LNCaP clone FGC (cell line): ENCODE measurements at regions not wholly inside any gene's neighbourhood (a gene's known extent, or its start where the extent isn't known, plus 50 kb on each side); places are given as distances from the start of the nearest gene placed in this dataset.

Experiments
- DNase-seq: peaks from one replicate; pipeline ENCODE4 v3.0.0-alpha.2; 2011; ENCODE audit warnings: low read depth
- H3K4me3 ChIP-seq: 2 replicates; pipeline ENCODE4 v1.5.1; 2011; ENCODE audit warnings: mild to moderate bottlenecking, low read depth, low read length, control low read depth
- CTCF ChIP-seq: IDR thresholded peaks from 2 replicates; pipeline ENCODE4 v1.5.1; 2012; ENCODE audit warnings: mild to moderate bottlenecking; ENCODE audit not compliant: control insufficient read depth, insufficient read depth; ENCODE audit errors: extremely low read depth

- TF ChIP-seq CTCF: no peak
- no peak overlapping the region for H3K4me3 ChIP-seq
- peak; percentile 72 for DNase-seq
Observed at GRCh38 chr7:124085179-124085578, 52.3 kb upstream of the TMEM229A start.

- no peak for DNase-seq
- no peak for TF ChIP-seq CTCF
- no peak overlapping the region for H3K4me3 ChIP-seq
Observed at GRCh38 chr7:124084024-124084423, 51.2 kb upstream of the TMEM229A start.
